Liver (tissue), 8 donors: ENCODE measurements at regions not wholly inside any gene's neighbourhood (a gene's known extent, or its start where the extent isn't known, plus 50 kb on each side); places are given as distances from the start of the nearest gene placed in this dataset.

ENCODE experiments used
- DNase-seq: peaks from one replicate; pipeline ENCODE4 v3.0.0-alpha.2; 2017; ENCODE audit warnings: low spot score
- H3K27ac ChIP-seq, 2 donors: one replicate each; pipeline ENCODE4 v1.7.0; 2013; ENCODE audit warnings: inconsistent platforms in 2 of 2, low read length in 2 of 2, control low read depth in 1 of 2, low read depth in 1 of 2, mild to moderate bottlenecking in 1 of 2
- H3K27me3 ChIP-seq, 4 donors: one replicate each; pipeline versions ENCODE4 v1.6.1 to v1.7.0; 2013; ENCODE audit warnings: low read length in 3 of 4, inconsistent platforms in 1 of 4, mild to moderate bottlenecking in 1 of 4, moderate library complexity in 1 of 4; ENCODE audit not compliant: control insufficient read depth in 4 of 4, insufficient read depth in 4 of 4
- H3K36me3 ChIP-seq, 4 donors: one replicate each; pipeline versions ENCODE4 v1.6.1 to v1.7.0; 2013; ENCODE audit warnings: low read length in 3 of 4, mild to moderate bottlenecking in 3 of 4, low read depth in 1 of 4, moderate library complexity in 1 of 4; ENCODE audit not compliant: control insufficient read depth in 4 of 4, insufficient read depth in 3 of 4
- H3K4me1 ChIP-seq, 4 donors: one replicate each; pipeline versions ENCODE4 v1.6.1 to v1.7.0; 2013; ENCODE audit warnings: low read length in 3 of 4, mild to moderate bottlenecking in 3 of 4, moderate library complexity in 1 of 4; ENCODE audit not compliant: control insufficient read depth in 4 of 4, insufficient read depth in 4 of 4
- H3K4me3 ChIP-seq, 3 donors: one replicate each; pipeline versions ENCODE4 v1.6.1 to v1.7.0; 2013; ENCODE audit warnings: low read length in 3 of 3, control low read depth in 1 of 3, low read depth in 1 of 3, mild to moderate bottlenecking in 1 of 3
- H3K9ac ChIP-seq, 2 donors: one replicate each; pipeline ENCODE4 v1.7.0; 2013; ENCODE audit warnings: low read length in 2 of 2, mild to moderate bottlenecking in 2 of 2, moderate library complexity in 2 of 2, control low read depth in 1 of 2, low read depth in 1 of 2
- H3K9me3 ChIP-seq, 4 donors: one replicate each; pipeline versions ENCODE4 v1.6.1 to v1.7.0; 2013; ENCODE audit warnings: low read length in 3 of 4; ENCODE audit not compliant: control insufficient read depth in 4 of 4
- ATF3 ChIP-seq: IDR thresholded peaks from 2 replicates; pipeline ENCODE4 v1.6.1; 2016; ENCODE audit warnings: antibody characterized with exemption
- CTCF ChIP-seq: fragments of 150-350 bp; IDR thresholded peaks from 2 replicates; pipeline ENCODE4 v1.5.1; 2017; ENCODE audit warnings: improper control_type of control experiment, low read depth, low read length; ENCODE audit not compliant: missing input control
- EGR1 ChIP-seq, 2 donors: IDR thresholded peaks; 2 replicates each; pipeline ENCODE4 v1.6.1; 2016 to 2018; ENCODE audit warnings: antibody characterized with exemption in 2 of 2, low read depth in 2 of 2
- FOXA1 ChIP-seq: IDR thresholded peaks from 2 replicates; pipeline ENCODE4 v1.6.1; 2016; ENCODE audit warnings: antibody characterized with exemption
- FOXA2 ChIP-seq: IDR thresholded peaks from 2 replicates; pipeline ENCODE4 v1.6.1; 2016; ENCODE audit warnings: antibody characterized with exemption
- GABPA ChIP-seq, 2 donors: IDR thresholded peaks in 1 of 2; conservative IDR thresholded peaks in 1 of 2; 2 replicates each; pipeline ENCODE4 v1.6.1; 2016; ENCODE audit warnings: antibody characterized with exemption in 2 of 2, mild to moderate bottlenecking in 1 of 2, moderate library complexity in 1 of 2
- HNF4A ChIP-seq, 2 donors: conservative IDR thresholded peaks; 2 replicates each; pipeline ENCODE4 v1.6.1; 2016; ENCODE audit warnings: antibody characterized with exemption in 2 of 2, mild to moderate bottlenecking in 2 of 2
- HNF4G ChIP-seq: IDR thresholded peaks from 2 replicates; pipeline ENCODE4 v1.6.1; 2016; ENCODE audit warnings: antibody characterized with exemption
- JUND ChIP-seq, 2 donors: IDR thresholded peaks; 2 replicates each; pipeline ENCODE4 v1.6.1; 2016; ENCODE audit warnings: antibody characterized with exemption in 2 of 2
- MAX ChIP-seq: IDR thresholded peaks from 2 replicates; pipeline ENCODE4 v1.6.1; 2016; ENCODE audit warnings: antibody characterized with exemption
- NR2F2 ChIP-seq: IDR thresholded peaks from 2 replicates; pipeline ENCODE4 v1.6.1; 2016; ENCODE audit warnings: antibody characterized with exemption
- RAD21 ChIP-seq, 2 donors: IDR thresholded peaks; 2 replicates each; pipeline ENCODE4 v1.6.1; 2016; ENCODE audit warnings: antibody characterized with exemption in 2 of 2, mild to moderate bottlenecking in 2 of 2
- REST ChIP-seq: IDR thresholded peaks from 2 replicates; pipeline ENCODE4 v1.6.1; 2016; ENCODE audit warnings: antibody characterized with exemption, mild to moderate bottlenecking
- RXRA ChIP-seq, 2 donors: IDR thresholded peaks; 2 replicates each; pipeline ENCODE4 v1.6.1; 2017 to 2018; ENCODE audit warnings: antibody characterized with exemption in 2 of 2, mild to moderate bottlenecking in 1 of 2
- SP1 ChIP-seq: IDR thresholded peaks from 2 replicates; pipeline ENCODE4 v1.6.1; 2018; ENCODE audit warnings: antibody characterized with exemption, mild to moderate bottlenecking
- TAF1 ChIP-seq: conservative IDR thresholded peaks from 2 replicates; pipeline ENCODE4 v1.6.1; 2016; ENCODE audit warnings: antibody characterized with exemption, mild to moderate bottlenecking
- YY1 ChIP-seq: IDR thresholded peaks from 2 replicates; pipeline ENCODE4 v1.6.1; 2016; ENCODE audit warnings: antibody characterized with exemption, mild to moderate bottlenecking
- ZBTB33 ChIP-seq: IDR thresholded peaks from 2 replicates; pipeline ENCODE4 v1.6.1; 2016; ENCODE audit warnings: antibody characterized with exemption
- WGBS: extraction: QIAGEN DNeasy Blood & Tissue Kit; methylation state at CpG from one replicate; pipeline ENCODE4 v1.1.7; 2013; 5-methylcytosine and 5-hydroxymethylcytosine counted together
- donor health status: healthy.
- donor health status: healthy.
- donor health status: healthy.
- donor health status: healthy.
- donor health status: healthy.

GRCh38 chr1:87242445-87243185 lies 86.1 kb upstream of the LMO4 start (continued):
- no peak for TF ChIP-seq FOXA1

GRCh38 chr1:87243573-87243972 lies 85.1 kb upstream of the LMO4 start:
- Histone ChIP-seq H3K27me3 (peaks cover 0 to 3% (median 0%) of the 10 kb centered on the region in 4 donors), H3K27ac (no peak overlapping the region), H3K36me3 (no peaks in the 10 kb centered on the region), H3K4me1 (no peaks in the 10 kb centered on the region), H3K9ac (no peak overlapping the region), H3K4me3 (no peak overlapping the region), H3K9me3 (no peaks in the 10 kb centered on the region)
- WGBS: 80% methylated on average over 1 of the region's 1 CpG
- TF ChIP-seq GABPA (IDR thresholded peaks at IDR 0.05 in 1 of 2, conservative IDR thresholded peaks at IDR 0.05 in 1 of 2): no peak
- TF ChIP-seq ZBTB33: no peak
- TF ChIP-seq MAX: no peak
- TF ChIP-seq EGR1 (IDR thresholded peaks at IDR 0.05; ENCODE audit: low read depth in 2 of 2): no peak
- TF ChIP-seq HNF4A (conservative IDR thresholded peaks at IDR 0.05): no peak
- TF ChIP-seq SP1: no peak
- no peak for TF ChIP-seq REST
- TF ChIP-seq NR2F2: no peak
- TF ChIP-seq RAD21 (IDR thresholded peaks at IDR 0.05): no peak
- TF ChIP-seq ATF3: no peak
- TF ChIP-seq FOXA2: no peak
- TF ChIP-seq HNF4G: no peak
- no peak for TF ChIP-seq YY1
- TF ChIP-seq CTCF: no peak
- TF ChIP-seq JUND (IDR thresholded peaks at IDR 0.05): no peak
- no peak for TF ChIP-seq FOXA1
- no peak for TF ChIP-seq RXRA (IDR thresholded peaks at IDR 0.05)
- TF ChIP-seq TAF1: no peak
- DNase-seq: no peak
